Fibroblast of pulmonary artery (primary cell): ENCODE measurements at regions not wholly inside any gene's neighbourhood (a gene's known extent, or its start where the extent isn't known, plus 50 kb on each side); places are given as distances from the start of the nearest gene placed in this dataset.

Experiments
- DNase-seq: peaks from one replicate; pipeline ENCODE4 v3.0.0-alpha.2; 2010; ENCODE audit warnings: low read depth
- H3K4me3 ChIP-seq: replicated peaks from 2 replicates; pipeline ENCODE4 v1.5.1; 2011; ENCODE audit warnings: low read depth, mild to moderate bottlenecking, control low read depth, low read length, moderate library complexity
- TF ChIP-seq, protein P1 (sequence below): IDR thresholded peaks from 2 replicates; pipeline ENCODE4 v1.5.1; 2011; ENCODE audit warnings: mild to moderate bottlenecking, control low read depth, low read length, inconsistent platforms; ENCODE audit errors: missing control alignments

DNA sequence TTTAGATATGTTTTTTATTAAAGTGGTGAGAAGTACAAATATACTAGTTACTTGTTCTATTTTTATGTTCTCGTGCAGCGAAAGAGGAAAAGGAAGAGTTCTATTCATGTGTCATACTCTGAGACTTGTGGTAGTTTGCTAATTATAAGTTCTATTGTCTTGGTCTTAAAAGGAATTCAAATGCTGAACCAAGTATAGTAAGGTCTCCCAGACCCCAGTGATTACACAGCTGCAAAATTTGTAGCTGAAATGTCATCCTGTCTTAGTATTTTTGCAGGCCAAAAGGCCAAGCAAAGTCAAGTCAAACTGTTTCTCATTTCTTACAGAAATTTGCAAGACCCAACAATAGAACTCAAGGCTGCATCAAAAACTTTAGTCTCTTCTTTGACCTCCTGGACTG lies 268.7 kb downstream of the CHRM3 start:
- H3K4me3 ChIP-seq = no peak overlapping the region
- DNase-seq = no peak
- TF ChIP-seq, protein P1, sequence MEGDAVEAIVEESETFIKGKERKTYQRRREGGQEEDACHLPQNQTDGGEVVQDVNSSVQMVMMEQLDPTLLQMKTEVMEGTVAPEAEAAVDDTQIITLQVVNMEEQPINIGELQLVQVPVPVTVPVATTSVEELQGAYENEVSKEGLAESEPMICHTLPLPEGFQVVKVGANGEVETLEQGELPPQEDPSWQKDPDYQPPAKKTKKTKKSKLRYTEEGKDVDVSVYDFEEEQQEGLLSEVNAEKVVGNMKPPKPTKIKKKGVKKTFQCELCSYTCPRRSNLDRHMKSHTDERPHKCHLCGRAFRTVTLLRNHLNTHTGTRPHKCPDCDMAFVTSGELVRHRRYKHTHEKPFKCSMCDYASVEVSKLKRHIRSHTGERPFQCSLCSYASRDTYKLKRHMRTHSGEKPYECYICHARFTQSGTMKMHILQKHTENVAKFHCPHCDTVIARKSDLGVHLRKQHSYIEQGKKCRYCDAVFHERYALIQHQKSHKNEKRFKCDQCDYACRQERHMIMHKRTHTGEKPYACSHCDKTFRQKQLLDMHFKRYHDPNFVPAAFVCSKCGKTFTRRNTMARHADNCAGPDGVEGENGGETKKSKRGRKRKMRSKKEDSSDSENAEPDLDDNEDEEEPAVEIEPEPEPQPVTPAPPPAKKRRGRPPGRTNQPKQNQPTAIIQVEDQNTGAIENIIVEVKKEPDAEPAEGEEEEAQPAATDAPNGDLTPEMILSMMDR = no peak

DNA sequence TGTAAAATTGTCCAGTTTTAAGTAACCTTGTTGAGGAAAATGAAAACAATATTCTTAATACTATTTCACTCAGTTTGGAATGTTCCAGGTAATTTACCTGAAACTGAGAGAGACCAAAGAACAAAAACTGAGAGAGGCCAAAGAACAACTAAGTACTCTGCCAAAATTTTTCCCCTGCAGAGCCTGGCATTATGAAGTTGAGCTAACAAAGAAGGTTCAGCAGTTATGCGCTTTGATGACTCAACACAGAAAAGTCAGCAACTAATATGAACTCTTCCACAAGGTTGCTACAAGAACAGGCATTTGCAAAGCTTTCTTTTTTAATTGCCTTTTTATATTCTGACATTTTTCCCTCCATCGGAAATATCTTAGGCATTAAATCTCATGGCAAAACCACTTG lies 270.9 kb downstream of the CHRM3 start:
- TF ChIP-seq, protein P1 = no peak
- DNase-seq = no peak

GRCh38 chr1:239662950-239663349 lies 276.6 kb downstream of the CHRM3 start:
- no peak overlapping the region for H3K4me3 ChIP-seq
- no peak for DNase-seq
- TF ChIP-seq, protein P1 = no peak

More for the DNA sequence above, 270.9 kb downstream of the CHRM3 start:
- H3K4me3 ChIP-seq = no peak overlapping the region

GRCh38 chr1:239672256-239672655 lies 285.9 kb downstream of the CHRM3 start:
- no peak overlapping the region for H3K4me3 ChIP-seq
- TF ChIP-seq, protein P1 = no peak
- no peak for DNase-seq

GRCh38 chr1:239675735-239676134 lies 289.4 kb downstream of the CHRM3 start:
- TF ChIP-seq, protein P1 = no peak
- DNase-seq = no peak

GRCh38 chr1:239676522-239677273 lies 290.3 kb downstream of the CHRM3 start:
- TF ChIP-seq, protein P1 = no peak
- no peak for DNase-seq
- no peak overlapping the region for H3K4me3 ChIP-seq

More at GRCh38 chr1:239675735-239676134, 289.4 kb downstream of the CHRM3 start:
- no peak overlapping the region for H3K4me3 ChIP-seq

DNA sequence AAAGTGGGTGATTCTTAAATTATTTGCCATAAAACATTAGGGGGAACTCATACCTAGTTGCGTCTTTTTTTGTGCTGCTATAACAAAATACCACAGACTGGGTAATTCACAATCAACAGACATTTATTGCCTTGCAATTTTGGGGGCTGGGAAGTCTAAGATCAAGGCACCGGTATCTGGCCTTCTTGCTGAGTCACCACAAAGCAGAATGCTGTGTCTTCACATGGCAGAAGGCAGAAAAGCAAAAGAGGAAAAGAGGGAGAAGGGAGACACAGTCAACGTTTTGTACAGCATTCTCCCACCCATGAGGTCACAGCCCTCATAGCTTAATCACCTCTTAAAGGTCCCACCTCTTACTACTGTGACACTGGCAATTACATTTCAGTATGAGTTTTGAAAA lies 291.0 kb downstream of the CHRM3 start:
- H3K4me3 ChIP-seq = no peak overlapping the region
- no peak for DNase-seq
- TF ChIP-seq, protein P1 = no peak
